ENCODE measurements at regions not wholly inside any gene's neighbourhood (a gene's known extent, or its start where the extent isn't known, plus 50 kb on each side); places are given as distances from the start of the nearest gene placed in this dataset.

GRCh38 chr11:80911666-80912065, 1470.8 kb upstream of the TENM4 start:
- no peak for TF ChIP-seq CTCF (IDR thresholded peaks at IDR 0.05; ENCODE audit: low read depth, low read length, poor library complexity, severe bottlenecking)
- no peak for TF ChIP-seq EZH2phosphoT487 (IDR thresholded peaks at IDR 0.05; ENCODE audit: borderline replicate concordance, low read length)
- H3K27me3 ChIP-seq (ENCODE audit: control insufficient read depth, low read length), result no peaks in the 10 kb centered on the region

GRCh38 chr11:80900265-80900664, 1459.4 kb upstream of the TENM4 start:
- no peak for TF ChIP-seq CTCF (IDR thresholded peaks at IDR 0.05; ENCODE audit: low read depth, low read length, poor library complexity, severe bottlenecking)
- TF ChIP-seq EZH2phosphoT487 (IDR thresholded peaks at IDR 0.05; ENCODE audit: borderline replicate concordance, low read length), result no peak
- Histone ChIP-seq H3K4me2 (ENCODE audit: low read length) (no peak overlapping the region), H3K9me2 (replicated peaks; ENCODE audit: control insufficient read depth, low read length) (no peaks in the 10 kb centered on the region), H3K4me1 (ENCODE audit: control insufficient read depth, low read length) (no peaks in the 10 kb centered on the region), H3K36me3 (ENCODE audit: control insufficient read depth, low read length) (no peaks in the 10 kb centered on the region), H3K4me3 (ENCODE audit: low read length) (no peak overlapping the region), H3K27ac (ENCODE audit: low read depth, low read length) (no peak overlapping the region), H3F3A (ENCODE audit: control insufficient read depth, insufficient read depth) (no peaks in the 10 kb centered on the region), H3K27me3 (ENCODE audit: control insufficient read depth, low read length) (no peaks in the 10 kb centered on the region), H4K20me1 (ENCODE audit: control insufficient read depth, insufficient read depth, low read depth, low read length) (no peaks in the 10 kb centered on the region), H3K79me2 (ENCODE audit: control insufficient read depth, low read length) (no peaks in the 10 kb centered on the region), H3K9me3 (ENCODE audit: control insufficient read depth, insufficient read depth, low read length) (no peaks in the 10 kb centered on the region; the same call in 1 of the 2 replicates)

More at GRCh38 chr11:80911666-80912065, 1470.8 kb upstream of the TENM4 start:
- Histone ChIP-seq H3K79me2 (ENCODE audit: control insufficient read depth, low read length) (no peaks in the 10 kb centered on the region), H3K27ac (ENCODE audit: low read depth, low read length) (no peak overlapping the region), H3K4me3 (ENCODE audit: low read length) (no peak overlapping the region), H3F3A (ENCODE audit: control insufficient read depth, insufficient read depth) (no peaks in the 10 kb centered on the region), H4K20me1 (ENCODE audit: control insufficient read depth, insufficient read depth, low read depth, low read length) (no peaks in the 10 kb centered on the region), H3K4me1 (ENCODE audit: control insufficient read depth, low read length) (no peaks in the 10 kb centered on the region), H3K4me2 (ENCODE audit: low read length) (no peak overlapping the region), H3K9me2 (replicated peaks; ENCODE audit: control insufficient read depth, low read length) (no peaks in the 10 kb centered on the region), H3K36me3 (ENCODE audit: control insufficient read depth, low read length) (no peaks in the 10 kb centered on the region), H3K9me3 (ENCODE audit: control insufficient read depth, insufficient read depth, low read length) (no peaks in the 10 kb centered on the region)

- H3K4me1 ChIP-seq (ENCODE audit: control insufficient read depth, low read length), result no peaks in the 10 kb centered on the region
- no peaks in the 10 kb centered on the region for H3K79me2 ChIP-seq (ENCODE audit: control insufficient read depth, low read length)
- no peaks in the 10 kb centered on the region for H3K36me3 ChIP-seq (ENCODE audit: control insufficient read depth, low read length)
- H3K4me3 ChIP-seq (ENCODE audit: low read length), result no peak overlapping the region
- no peak overlapping the region for H3K4me2 ChIP-seq (ENCODE audit: low read length)
- TF ChIP-seq EZH2phosphoT487 (IDR thresholded peaks at IDR 0.05; ENCODE audit: borderline replicate concordance, low read length), result no peak
- no peak for TF ChIP-seq CTCF (IDR thresholded peaks at IDR 0.05; ENCODE audit: low read depth, low read length, poor library complexity, severe bottlenecking)
- no peaks in the 10 kb centered on the region for H3F3A ChIP-seq (ENCODE audit: control insufficient read depth, insufficient read depth)
- H3K9me2 ChIP-seq (replicated peaks; ENCODE audit: control insufficient read depth, low read length), result no peaks in the 10 kb centered on the region
- no peaks in the 10 kb centered on the region for H4K20me1 ChIP-seq (ENCODE audit: control insufficient read depth, insufficient read depth, low read depth, low read length)
- no peaks in the 10 kb centered on the region for H3K27me3 ChIP-seq (ENCODE audit: control insufficient read depth, low read length)
- no peak overlapping the region for H3K27ac ChIP-seq (ENCODE audit: low read depth, low read length)
- H3K9me3 ChIP-seq (ENCODE audit: control insufficient read depth, insufficient read depth, low read length), result no peaks in the 10 kb centered on the region; the same call in 1 of the 2 replicates
These were observed 1458.6 kb upstream of the TENM4 start for GRCh38 chr11:80899381-80899780.
